Transverse colon (tissue), 3 donors: ENCODE measurements at regions not wholly inside any gene's neighbourhood (a gene's known extent, or its start where the extent isn't known, plus 50 kb on each side); places are given as distances from the start of the nearest gene placed in this dataset.

Experiments
- EP300 ChIP-seq: sonication (generic); formaldehyde crosslinking; IDR thresholded peaks from one replicate; pipeline ENCODE4 v1.6.1; 2017; ENCODE audit warnings: antibody characterized with exemption, low read depth
- POLR2A ChIP-seq: fragments of 450-650 bp; IDR thresholded peaks from one replicate; pipeline ENCODE4 v1.6.1; 2016; ENCODE audit warnings: antibody characterized with exemption, mild to moderate bottlenecking, moderate library complexity
- TF ChIP-seq, protein P1 (sequence below), 5 experiments: fragments of 200-600 bp in 3 of 5; fragments of 450-650 bp in 2 of 5; sonication (generic) in 3 of 5; IDR thresholded peaks; 1 replicate in 2 of 5; 2 replicates in 3 of 5; pipeline ENCODE4 v1.5.1; 2016 to 2017; ENCODE audit warnings: antibody characterized with exemption in 5 of 5, inconsistent platforms in 3 of 5, mild to moderate bottlenecking in 2 of 5, moderate library complexity in 1 of 5

DNA sequence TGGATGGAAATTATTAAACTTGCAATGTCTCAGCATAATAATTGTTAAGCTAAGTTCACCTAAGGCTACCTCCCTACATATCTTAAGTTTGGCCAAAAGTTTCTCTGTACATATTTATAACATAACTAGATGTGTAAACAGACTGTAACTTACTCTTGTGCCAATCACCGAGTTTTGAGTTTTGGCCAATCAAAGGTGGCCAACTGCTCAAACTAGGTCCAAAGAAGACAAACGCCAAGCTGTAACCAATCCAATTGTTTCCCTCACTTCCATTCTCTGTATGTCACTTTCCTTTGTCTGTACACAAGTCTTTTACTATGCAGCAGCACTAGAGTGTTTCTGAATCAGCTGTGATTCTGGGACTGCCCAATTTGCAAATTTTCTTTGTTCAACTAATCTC, 197.8 kb downstream of the LYPLAL1 start:
- TF ChIP-seq, protein P1, sequence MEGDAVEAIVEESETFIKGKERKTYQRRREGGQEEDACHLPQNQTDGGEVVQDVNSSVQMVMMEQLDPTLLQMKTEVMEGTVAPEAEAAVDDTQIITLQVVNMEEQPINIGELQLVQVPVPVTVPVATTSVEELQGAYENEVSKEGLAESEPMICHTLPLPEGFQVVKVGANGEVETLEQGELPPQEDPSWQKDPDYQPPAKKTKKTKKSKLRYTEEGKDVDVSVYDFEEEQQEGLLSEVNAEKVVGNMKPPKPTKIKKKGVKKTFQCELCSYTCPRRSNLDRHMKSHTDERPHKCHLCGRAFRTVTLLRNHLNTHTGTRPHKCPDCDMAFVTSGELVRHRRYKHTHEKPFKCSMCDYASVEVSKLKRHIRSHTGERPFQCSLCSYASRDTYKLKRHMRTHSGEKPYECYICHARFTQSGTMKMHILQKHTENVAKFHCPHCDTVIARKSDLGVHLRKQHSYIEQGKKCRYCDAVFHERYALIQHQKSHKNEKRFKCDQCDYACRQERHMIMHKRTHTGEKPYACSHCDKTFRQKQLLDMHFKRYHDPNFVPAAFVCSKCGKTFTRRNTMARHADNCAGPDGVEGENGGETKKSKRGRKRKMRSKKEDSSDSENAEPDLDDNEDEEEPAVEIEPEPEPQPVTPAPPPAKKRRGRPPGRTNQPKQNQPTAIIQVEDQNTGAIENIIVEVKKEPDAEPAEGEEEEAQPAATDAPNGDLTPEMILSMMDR (IDR thresholded peaks at IDR 0.05): no peak
- no peak for TF ChIP-seq POLR2A
- no peak for TF ChIP-seq EP300
